AG10803 (cell line): ENCODE measurements at regions not wholly inside any gene's neighbourhood (a gene's known extent, or its start where the extent isn't known, plus 50 kb on each side); places are given as distances from the start of the nearest gene placed in this dataset.

Experiments
- DNase-seq: peaks from one replicate; pipeline ENCODE4 v3.0.0; 2010; ENCODE audit warnings: low read depth
- H3K4me3 ChIP-seq: 2 replicates; pipeline ENCODE4 v1.5.1; 2011; ENCODE audit warnings: mild to moderate bottlenecking, low read length, control low read depth
- TF ChIP-seq, protein P1 (sequence below): conservative IDR thresholded peaks from 2 replicates; pipeline ENCODE4 v1.5.1; 2011; ENCODE audit warnings: mild to moderate bottlenecking, low read length, control low read depth, inconsistent platforms

DNA sequence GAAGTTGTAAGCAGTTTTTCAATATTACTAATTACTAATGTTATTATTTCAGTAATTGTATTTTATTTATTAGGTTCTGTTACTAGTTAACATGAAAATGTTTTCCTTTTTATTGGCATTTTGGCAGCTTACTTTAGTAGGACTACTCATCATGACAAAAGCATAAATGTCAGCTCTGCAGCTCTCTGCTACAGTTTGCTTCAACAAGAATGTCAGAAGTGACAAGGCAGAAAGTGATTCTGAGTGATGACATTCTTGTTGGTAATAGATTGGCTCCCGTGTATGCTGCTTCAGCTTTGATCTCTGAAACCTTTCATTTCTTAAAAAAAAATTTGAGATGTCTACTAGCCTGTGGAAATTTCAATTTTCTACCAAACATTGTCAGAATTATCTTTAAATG is 1193.9 kb downstream of the FSTL5 start:
- H3K4me3 ChIP-seq, result no peak overlapping the region
- DNase-seq, result no peak
- TF ChIP-seq, protein P1, sequence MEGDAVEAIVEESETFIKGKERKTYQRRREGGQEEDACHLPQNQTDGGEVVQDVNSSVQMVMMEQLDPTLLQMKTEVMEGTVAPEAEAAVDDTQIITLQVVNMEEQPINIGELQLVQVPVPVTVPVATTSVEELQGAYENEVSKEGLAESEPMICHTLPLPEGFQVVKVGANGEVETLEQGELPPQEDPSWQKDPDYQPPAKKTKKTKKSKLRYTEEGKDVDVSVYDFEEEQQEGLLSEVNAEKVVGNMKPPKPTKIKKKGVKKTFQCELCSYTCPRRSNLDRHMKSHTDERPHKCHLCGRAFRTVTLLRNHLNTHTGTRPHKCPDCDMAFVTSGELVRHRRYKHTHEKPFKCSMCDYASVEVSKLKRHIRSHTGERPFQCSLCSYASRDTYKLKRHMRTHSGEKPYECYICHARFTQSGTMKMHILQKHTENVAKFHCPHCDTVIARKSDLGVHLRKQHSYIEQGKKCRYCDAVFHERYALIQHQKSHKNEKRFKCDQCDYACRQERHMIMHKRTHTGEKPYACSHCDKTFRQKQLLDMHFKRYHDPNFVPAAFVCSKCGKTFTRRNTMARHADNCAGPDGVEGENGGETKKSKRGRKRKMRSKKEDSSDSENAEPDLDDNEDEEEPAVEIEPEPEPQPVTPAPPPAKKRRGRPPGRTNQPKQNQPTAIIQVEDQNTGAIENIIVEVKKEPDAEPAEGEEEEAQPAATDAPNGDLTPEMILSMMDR, result no peak

DNA sequence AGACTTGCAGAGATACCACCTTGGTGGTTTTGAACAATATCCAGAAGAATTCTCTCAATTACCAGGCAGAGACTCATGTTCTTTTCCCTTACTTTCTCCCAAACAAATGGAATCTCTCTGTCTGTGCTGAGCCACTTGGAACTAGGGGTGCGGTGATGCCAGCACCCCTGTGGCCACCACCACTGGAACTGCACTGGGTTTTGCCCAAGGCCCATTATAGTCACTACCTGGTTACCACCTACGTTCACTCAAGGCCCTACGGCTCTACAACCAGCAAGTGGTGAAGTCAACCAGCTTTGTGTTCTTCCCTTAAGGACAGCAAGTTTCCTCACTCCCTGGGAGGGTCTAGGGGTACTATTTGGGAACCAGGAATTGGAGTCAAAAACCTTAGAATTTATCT is 1183.7 kb downstream of the FSTL5 start:
- no peak overlapping the region for H3K4me3 ChIP-seq
- DNase-seq, result no peak
- TF ChIP-seq, protein P1, result no peak

DNA sequence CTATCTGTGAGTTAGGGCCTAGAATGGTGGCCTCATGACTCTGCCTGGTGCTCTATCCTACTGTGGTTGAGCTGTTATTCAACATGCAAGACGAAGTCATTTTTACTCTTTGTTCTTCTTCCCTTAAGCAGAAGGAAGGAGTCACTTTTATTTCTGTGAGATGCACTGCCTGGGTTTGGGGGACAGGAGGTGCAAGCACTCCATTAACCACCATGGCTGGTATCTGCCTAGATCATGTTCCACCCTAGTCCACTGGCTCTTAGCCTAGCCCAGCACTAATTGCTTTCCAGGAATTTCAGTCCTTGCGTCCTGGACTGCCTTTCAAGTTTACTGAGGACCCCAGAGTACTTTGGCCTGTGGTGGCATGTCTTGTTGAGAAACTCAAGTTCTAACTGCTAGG is 1182.7 kb downstream of the FSTL5 start:
- no peak for DNase-seq
- no peak overlapping the region for H3K4me3 ChIP-seq
- TF ChIP-seq, protein P1, result no peak

DNA sequence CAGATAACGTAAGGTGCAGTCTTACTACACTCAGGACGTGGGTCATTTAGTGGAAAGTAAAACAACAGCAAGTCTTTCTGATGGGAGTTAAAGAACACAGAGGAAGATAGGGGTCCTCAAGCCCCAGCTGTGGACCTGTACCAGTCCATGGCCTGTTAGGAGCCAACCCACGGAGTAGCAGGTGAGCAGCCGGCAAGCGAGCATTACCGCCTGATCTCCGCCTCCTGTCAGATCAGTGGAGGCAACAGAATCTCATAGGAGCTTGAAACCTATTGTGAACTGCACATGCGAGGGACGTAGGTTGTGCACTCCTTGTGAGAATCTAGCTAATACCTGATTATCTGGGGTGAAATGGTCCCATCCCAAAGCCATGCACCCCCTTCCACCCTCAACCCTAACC is 1180.8 kb downstream of the FSTL5 start:
- no peak for DNase-seq
- H3K4me3 ChIP-seq, result no peak overlapping the region
- TF ChIP-seq, protein P1, result no peak

DNA sequence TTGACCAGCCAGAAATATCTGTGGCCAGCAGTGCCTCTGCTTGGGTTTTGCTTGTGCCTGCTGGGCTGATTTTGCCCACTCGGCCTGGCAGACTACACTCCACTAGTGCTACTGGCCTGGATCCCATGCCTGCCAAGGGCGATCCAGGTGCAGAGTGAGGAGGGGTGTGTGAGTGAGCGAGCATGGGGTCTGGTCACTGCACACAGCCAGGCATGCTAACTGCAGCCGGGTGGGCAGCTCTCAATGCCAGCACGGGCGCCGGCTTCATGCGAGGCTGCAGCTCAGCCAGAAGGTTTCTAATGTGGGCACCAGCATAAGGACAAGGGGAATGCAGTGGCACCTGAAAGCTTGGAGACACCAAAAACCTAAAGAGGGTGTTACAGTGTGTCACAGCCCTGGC is 1161.4 kb downstream of the FSTL5 start:
- TF ChIP-seq, protein P1, result no peak
- DNase-seq, result no peak
- H3K4me3 ChIP-seq, result no peak overlapping the region

DNA sequence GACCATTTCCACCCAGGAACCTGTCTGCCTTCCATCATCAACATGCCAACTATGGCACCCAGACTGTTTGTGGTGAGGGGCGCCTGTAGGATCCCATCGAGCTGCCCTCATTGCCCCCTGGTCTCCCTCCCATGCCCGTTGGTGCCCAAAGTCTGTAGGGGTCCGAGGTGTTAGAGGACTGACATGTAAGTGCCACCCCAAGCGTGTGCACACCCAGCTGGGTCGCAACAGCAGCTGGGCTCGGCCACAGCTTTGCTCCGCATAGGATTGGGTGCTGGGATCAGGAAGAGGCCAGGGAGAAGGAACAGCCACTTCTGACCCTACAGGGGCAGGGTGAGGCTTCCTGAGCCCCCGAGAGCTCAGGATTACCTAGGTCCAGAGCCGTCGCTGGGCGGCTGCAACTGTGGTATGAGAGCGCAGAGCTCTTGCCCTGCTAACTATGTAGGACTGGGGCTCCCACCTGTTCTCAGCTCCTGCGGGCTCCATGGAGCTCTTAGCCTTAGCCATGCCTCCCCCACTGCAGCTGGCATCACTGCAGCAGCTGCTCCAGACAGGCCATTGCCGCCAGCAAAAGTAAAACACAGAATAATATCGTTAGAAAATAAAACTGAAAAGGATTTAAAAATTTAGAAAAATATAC is 1160.3 kb downstream of the FSTL5 start:
- no peak for DNase-seq
- TF ChIP-seq, protein P1, result no peak

DNA sequence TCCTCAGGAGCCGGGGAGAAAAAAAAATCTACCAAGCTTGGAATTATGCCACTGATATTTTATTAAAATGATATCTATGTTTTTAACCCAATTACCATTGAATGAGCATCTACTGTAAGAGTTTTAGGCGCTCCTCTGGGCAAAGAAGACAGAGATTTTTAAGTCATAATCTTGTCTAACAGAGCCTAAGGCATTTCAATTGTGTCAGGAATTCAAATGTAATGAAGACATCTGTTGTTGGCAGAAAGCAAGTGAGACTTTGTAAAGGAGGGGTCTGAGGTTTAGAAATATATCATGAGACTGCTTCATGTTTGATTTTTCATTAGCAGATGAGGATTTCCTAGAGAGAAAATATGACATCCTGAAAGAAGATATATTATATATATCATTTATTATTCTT is 1158.1 kb downstream of the FSTL5 start:
- DNase-seq, result no peak
- no peak overlapping the region for H3K4me3 ChIP-seq

More for the DNA sequence above, 1160.3 kb downstream of the FSTL5 start:
- no peak overlapping the region for H3K4me3 ChIP-seq

More for the DNA sequence above, 1158.1 kb downstream of the FSTL5 start:
- TF ChIP-seq, protein P1, result no peak
